Ureter (tissue), 1 donor: ENCODE measurements at regions not wholly inside any gene's neighbourhood (a gene's known extent, or its start where the extent isn't known, plus 50 kb on each side); places are given as distances from the start of the nearest gene placed in this dataset.
"Not testable (repeated sequence)": the region's sequence is repeated elsewhere in the genome, so short reads cannot be mapped to it uniquely, and the experiment has no call there.

ENCODE experiments used
- DNase-seq: peaks from one replicate; pipeline ENCODE4 v3.0.0-alpha.2; 2020; ENCODE audit warnings: low spot score
- donor health status: DM: yes; HTN: yes; CAD: no.

- no peak for DNase-seq
These were observed 531.2 kb downstream of the KCNA4 start for GRCh38 chr11:29485641-29486040.

DNA sequence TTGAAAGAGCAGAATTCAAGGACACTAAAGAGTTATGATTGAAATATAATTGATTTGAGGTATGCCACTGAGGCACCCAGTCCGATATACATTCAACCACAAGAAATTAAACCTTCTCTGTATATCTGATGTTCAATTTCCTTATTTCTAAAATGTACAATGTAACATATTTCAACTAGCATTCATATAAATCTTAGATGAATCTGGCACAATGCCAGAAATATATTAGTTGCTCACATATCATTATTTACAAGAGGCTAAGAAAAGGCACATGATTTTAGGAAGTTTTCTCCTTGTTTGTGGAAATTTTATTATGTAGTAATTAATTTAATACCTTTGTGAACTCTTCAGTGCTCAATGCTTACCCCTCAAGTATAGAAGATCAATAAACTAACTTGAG lies 532.3 kb downstream of the KCNA4 start:
- DNase-seq = no peak

GRCh38 chr11:29483831-29484230 lies 533.0 kb downstream of the KCNA4 start:
- DNase-seq = no peak

GRCh38 chr11:29482510-29482909 lies 534.3 kb downstream of the KCNA4 start:
- no peak for DNase-seq

GRCh38 chr11:29481738-29482137 lies 535.1 kb downstream of the KCNA4 start:
- no peak for DNase-seq

DNA sequence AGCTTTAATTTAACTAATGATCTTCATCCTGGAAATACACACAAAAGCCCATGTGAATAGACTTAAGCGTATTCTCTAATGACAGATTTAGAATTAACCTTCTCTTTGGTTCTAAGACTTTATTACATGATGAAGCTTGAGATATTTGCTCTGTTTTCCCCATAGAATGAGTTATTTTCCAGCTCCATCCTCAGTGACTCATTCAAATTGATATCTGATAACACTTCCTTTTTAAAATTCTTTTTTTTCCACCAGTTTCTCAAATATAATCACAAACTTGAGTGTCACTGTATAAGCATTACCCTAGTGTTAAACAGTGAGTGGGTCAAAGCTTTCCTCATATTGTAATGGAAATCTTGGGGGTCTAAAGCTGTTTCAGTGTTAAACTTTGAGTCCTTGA lies 535.8 kb downstream of the KCNA4 start:
- DNase-seq = no peak

GRCh38 chr11:29458252-29458651 lies 558.6 kb downstream of the KCNA4 start:
- DNase-seq = no peak

DNA sequence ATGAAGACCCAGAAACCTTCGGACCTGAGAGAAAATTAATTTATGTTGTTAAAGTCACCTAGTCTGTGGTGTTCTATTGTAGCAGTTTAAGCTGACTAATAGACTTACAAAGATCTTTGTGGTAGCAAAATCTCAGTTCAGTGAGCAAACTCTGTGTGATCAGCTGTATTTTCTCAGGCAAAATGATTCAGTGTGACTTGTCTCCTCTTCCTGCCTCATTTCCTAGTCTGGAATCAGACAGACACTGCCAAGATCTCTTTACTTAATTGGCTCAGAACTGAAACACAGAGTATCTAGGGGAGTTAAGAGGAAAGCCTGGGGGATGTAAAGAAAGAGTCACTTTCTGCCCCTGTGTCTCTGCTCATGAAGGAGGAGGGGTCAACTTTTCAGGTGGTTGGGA lies 564.7 kb downstream of the KCNA4 start:
- no peak for DNase-seq

- no peak for DNase-seq
These were observed 567.4 kb downstream of the KCNA4 start for GRCh38 chr11:29449281-29450074.

DNA sequence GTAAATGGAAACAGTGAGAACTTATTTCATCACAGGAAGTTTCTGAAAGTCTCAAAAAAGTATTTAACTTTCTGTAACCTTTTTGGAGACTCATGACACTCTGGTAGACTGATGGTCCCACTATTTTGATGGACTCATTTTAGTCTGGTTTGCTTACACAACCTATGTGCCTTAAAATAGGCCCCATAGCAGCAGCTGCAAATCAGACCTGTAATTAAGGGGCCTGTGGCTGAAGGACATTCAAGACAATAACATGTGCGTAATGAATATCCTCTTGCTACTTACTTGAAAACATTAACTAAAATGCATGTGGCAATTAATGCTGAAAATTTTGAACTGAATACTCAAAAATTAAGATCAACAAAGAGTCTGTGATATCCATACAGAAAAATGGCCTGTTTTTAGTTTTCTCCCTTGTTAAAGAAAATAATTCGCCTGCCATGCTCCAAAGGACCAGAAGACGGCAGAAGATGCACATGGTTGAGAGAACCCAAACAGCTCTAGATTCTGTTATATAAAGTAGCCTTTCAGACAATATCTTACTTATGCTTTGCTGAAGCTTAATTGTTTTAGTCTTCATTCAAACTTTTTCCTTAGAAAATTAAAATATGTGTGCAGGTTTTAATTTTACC lies 568.5 kb downstream of the KCNA4 start:
- no peak for DNase-seq

- no peak for DNase-seq
These were observed 569.0 kb downstream of the KCNA4 start for GRCh38 chr11:29447821-29448220.

DNA sequence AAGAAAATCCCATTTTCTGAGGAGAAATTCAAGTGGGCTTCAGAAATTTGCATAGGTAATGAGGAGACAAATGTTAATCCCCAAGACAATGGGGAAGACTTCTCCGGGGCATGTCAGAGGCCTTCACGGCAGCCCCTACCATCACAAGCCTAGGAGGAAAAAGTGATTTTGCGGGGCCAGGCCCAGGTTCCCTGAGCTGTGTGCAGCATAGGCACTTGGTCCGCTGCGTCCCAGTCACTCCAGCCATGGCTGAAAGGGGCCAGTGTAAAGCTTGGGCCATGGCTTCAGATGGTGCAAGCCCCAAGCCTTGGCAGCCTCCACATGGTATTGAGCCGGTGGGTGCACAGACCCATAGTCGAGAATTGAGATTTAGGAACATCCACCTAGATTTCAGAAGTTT lies 570.7 kb downstream of the KCNA4 start:
- DNase-seq = no peak

DNA sequence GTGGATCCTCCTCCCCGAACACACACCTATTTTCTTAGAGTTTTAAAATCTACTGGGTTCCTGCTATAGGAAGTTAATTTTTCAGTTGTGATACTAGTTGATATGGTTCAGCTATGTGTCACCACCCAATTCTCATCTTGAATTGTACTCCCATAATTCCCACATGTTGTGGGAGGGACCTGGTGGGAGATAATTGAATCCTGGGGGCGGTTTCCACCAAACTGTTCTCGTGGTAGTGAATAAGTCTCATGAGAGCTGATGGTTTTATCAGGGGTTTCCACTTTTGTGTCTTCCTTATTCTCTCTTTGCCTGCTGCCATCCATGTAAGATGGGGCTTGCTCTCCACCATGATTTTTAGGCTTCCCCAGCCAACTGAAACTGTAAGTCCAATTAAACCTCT lies 571.6 kb downstream of the KCNA4 start:
- not testable (repeated sequence) for DNase-seq

DNA sequence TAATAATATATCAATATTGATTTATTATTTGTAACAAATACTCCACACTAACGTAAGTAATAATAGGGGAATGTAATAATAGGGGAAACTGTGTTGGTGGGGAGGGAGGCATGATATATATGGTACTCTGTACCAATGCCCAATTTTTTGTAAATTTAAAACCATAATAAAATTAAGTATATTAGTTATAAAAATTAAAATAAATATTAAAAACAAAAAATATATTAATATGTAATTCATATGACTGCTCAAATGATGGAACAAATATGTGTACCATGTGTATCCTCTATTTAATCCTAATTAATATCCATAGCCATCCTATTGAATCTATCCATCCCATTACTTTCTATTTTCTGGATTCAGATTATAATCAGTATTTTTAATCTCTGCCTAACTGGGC lies 578.0 kb downstream of the KCNA4 start:
- DNase-seq = no peak

- no peak for DNase-seq
These were observed 581.4 kb downstream of the KCNA4 start for GRCh38 chr11:29435421-29435820.

GRCh38 chr11:29432719-29433325 lies 584.0 kb downstream of the KCNA4 start:
- DNase-seq = no peak

DNA sequence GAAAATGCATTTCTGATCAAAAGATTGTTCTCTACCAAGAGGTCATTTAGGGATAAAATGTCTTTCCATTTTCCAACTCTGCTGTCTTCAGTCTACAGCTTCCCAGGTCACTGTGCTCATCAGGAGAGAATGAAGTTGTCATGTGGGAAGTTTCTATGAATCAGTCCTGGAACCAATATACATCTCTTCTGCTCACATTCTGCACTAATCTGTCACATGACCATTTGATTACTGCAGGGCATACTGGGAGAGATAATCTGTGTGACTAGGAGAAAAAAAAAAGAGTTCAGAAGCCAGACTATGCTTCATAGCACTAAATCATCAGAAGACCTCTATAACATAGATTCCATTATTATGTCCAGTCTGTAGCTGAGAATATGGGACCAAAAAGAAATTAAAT lies 611.5 kb downstream of the KCNA4 start:
- DNase-seq = no peak

- DNase-seq = no peak
These were observed 621.2 kb downstream of the KCNA4 start for GRCh38 chr11:29395555-29396072.

- DNase-seq = no peak
These were observed 627.0 kb downstream of the KCNA4 start for GRCh38 chr11:29389793-29390192.

DNA sequence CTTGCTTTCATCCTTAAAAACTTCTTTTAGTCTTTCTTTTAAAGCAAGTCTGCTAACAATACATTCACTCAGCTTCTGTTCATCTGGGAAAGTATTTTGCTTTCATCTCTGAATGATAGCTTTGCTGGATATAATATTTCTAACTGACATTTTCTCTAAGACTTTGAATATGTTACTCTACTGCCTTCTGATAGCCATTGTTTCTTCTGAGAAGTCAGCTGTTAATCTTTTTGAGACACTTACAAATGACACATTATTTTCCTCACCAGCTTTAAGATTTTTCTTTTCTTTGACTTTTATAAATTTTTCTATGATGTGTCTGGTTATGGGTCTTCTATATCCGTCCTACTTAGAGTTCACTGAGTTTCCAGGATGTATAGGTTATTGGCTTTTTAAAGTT lies 643.1 kb downstream of the KCNA4 start:
- DNase-seq = no peak

- no peak for DNase-seq
These were observed 648.7 kb downstream of the KCNA4 start for GRCh38 chr11:29368126-29368525.

- no peak for DNase-seq
These were observed 652.8 kb downstream of the KCNA4 start for GRCh38 chr11:29364006-29364405.

GRCh38 chr11:29361369-29361768 lies 655.5 kb downstream of the KCNA4 start:
- no peak for DNase-seq
